DMS114 treated with DMSO at 0.1 percent for 48 hours (cell line): ENCODE measurements at regions not wholly inside any gene's neighbourhood (a gene's known extent, or its start where the extent isn't known, plus 50 kb on each side); places are given as distances from the start of the nearest gene placed in this dataset.

ENCODE experiments used
- DNase-seq: peaks from one replicate; lab custom pipeline; 2025; ENCODE audit not compliant: unreplicated experiment; lab: John Stamatoyannopoulos, UW

DNA sequence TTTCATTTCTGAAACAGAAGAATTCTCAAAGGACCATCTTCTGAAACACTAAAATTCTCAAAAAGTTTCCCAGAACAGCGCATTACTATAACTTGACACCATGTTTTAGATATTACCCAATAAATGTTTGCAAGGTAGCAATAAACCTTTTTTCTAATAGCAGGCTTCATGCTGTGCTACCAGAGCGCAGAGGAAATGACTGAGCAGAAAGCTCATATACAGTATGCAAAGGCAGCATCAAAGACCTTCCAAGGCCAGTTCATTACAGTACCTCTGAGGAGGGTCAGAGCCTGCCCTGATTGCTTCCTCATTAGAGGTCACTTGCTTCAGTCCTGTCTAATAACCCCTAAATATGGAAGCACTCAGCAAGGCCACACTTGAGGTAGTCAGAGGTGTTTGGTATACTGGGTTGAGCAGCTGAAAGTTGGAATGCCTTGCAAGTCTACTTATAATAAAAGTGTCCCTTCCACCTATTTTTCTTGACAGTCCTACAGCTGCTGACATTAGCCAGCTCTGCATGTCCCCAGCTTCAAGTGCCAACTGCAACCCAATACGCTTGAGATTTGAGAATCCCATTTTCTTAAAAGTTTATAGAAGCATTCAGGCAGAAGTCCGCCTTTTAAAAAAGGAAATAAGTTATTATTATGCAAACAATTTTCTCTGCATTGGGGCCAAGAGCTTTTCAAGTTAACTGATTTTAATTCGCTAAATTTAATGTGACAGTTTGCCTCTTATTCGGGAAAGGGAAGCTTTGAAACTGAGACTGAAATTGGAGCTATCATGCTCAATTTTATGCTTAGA, 207.2 kb downstream of the ZC3H11B start:
- no peak for DNase-seq

DNA sequence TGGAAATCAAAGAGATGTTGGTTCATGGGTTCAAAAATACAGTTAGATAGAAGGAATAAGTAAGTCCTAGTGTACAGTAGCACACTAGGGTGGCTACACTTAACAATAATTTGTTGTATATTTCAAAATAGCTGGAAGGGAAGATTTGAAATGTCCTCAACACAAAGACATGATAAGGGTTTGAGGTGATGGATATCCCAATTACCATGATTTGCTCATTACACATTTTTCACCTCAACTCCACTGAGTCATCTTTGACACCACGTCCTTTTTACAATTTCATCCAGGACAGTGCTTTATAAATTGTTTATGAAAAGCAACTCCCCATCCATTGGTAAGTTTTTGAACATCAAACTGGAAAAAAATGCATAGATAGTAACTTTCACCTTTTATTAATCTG, 208.3 kb downstream of the ZC3H11B start:
- no peak for DNase-seq

DNA sequence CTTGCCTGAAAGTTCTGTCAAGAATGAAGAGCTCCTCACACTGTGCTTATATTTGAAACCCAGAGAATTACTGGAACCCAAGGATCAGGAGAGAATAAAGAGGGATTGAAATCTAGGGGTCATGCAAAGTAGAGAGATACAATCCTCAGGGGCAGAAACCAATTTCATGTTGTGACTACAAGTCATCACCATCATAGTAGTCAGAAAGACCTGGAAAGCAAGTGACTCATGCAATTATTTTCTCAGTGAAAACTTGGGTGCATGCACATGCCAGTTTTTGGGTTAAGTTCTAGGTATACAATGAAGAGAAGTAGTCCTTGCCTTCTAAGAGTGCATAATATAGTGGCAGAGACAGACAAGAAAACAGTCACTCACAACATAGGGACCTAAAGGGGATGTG, 210.0 kb downstream of the ZC3H11B start:
- no peak for DNase-seq

DNA sequence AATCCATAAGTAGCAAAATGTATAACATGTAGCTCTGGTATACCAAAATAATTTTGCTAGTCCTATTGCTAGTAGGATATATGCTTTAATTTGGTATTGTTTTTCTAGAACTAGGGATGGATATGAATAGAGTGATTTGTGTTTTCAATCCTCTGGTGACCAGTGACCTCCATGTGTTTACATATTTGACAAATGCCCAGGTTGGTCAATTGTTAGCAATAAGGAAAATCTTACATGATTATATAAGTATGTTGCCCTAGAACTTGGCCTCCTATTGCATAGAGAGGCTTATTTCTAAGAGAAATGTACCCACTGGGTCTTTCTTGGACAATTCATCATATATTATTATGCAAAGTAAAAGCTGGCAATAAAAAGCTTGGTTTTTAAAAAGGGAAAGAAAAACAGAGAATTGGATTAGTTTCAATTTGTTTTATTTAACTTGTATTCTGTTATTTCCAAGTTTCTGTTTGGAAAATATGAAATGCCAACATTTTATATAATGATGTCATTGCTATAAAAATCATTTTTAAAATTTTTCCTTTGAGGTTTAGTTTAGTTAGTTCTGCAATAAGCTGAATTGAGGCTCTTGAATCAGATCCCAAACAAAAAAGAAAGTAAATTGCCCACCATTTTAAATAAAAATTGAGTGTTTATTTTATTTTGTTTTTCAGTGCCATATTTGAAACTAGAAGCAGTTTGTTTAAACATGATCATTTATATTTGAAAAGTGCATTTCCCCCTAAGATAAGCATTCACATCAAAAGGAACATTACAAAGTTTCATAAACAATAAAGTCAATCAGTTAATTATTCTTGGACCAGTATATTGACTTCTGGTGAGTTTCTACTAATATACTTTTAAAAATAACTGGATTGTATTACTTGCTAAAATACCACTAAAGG, 210.9 kb downstream of the ZC3H11B start:
- no peak for DNase-seq

DNA sequence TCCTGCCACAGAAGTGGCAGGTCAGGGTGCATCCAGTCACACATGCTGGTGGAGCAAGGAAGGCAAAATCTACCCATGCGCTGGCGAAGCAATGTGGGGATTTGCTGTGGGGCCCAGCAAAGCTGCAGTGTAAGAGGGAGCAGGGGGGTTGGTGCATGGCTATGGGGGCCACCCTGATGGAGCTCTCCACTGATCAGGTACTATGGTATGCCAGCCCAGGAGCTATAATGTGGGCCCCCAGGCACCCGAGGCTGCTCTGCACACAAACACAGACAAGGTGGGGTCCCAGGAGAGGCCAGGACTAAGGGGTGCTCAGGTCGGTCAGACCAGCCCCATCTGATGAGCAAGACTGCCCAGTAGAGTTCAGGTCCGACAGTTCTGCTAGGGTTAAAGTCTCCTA, 213.5 kb downstream of the ZC3H11B start:
- DNase-seq, result no peak

DNA sequence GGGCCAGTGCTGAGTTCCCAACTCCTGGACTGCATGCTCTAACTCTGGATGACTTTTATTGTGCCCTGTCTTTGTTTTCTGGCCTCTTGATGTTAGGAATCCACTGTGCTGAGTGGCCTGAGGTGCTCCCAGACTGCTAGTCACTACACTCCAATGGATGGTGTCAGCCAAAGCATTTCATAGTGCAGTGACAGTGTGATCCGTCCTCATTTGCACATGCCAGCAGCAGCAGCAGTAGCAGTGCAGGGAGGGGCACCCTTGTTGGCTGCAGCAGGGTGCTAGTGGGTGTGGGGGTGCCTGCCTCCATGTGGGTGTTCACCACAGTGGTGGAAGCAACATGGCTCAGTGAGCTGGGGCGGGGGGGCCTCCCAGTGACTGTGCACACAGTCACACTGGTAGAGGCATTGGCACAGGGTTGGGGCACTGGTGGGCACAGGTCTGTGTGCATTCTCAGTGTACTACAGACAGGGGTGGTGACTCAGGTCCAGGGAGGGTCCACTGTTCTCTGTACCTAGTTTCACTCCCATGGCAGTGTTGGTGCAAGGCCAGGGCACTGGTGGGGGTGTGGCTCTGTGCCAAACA, 214.0 kb downstream of the ZC3H11B start:
- DNase-seq, result no peak

DNA sequence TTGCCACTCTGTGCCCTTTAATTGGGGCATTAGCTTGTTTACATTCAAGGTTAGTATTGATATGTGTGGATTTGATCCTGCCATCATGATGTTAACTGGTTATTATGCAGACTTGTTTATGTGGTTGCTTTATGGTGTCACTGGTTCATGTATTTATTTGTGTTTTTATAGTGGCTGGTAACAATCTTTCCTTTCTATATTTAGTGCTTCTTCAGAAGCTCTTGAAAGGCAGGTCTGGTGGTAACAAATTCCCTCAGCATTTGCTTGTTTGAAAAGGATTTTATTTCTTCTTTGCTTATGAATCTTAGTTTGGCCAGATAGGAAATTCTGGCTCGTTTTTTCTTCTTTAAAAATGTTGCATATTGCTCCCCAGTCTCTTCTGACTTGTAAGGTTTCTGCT, 215.4 kb downstream of the ZC3H11B start:
- DNase-seq, result no peak

DNA sequence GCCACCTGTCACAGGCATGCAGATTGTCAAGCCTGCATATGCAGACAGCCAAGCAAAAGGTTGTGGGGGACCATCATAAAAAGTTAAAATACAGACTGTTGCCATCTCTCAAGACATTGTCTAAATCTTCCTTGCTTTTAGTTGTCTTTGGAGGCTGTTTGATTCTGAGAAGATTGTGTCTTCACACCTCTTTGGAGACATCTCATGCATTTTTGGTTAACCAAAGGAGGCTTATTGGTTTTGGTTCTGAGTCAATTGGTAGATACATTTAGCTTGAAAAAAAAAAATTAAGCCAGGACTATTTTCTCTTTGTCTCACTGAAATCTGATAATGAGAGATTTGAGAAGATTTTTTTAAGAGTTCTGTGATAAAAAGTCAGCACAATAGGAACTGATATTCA, 217.6 kb downstream of the LYPLAL1 start:
- DNase-seq, result no peak

DNA sequence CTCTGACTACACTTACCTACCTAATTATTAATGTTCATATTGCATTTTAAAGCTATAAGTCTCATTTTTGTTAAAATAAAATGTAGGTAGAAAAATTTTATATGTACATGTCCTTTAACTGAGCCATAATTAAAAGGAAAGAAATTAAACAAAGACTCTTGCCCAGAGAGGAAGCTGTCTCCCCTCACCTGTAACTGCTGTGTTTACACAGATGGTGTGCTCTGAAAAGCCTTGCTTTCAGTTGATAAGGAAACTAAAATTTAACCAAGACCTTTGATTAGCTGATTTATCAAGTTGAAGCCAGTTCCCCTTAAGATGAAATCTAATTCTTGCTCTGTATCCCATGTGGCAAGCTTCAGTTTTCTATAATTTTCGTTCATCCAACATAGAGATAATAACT, 213.5 kb downstream of the LYPLAL1 start:
- DNase-seq, result no peak

DNA sequence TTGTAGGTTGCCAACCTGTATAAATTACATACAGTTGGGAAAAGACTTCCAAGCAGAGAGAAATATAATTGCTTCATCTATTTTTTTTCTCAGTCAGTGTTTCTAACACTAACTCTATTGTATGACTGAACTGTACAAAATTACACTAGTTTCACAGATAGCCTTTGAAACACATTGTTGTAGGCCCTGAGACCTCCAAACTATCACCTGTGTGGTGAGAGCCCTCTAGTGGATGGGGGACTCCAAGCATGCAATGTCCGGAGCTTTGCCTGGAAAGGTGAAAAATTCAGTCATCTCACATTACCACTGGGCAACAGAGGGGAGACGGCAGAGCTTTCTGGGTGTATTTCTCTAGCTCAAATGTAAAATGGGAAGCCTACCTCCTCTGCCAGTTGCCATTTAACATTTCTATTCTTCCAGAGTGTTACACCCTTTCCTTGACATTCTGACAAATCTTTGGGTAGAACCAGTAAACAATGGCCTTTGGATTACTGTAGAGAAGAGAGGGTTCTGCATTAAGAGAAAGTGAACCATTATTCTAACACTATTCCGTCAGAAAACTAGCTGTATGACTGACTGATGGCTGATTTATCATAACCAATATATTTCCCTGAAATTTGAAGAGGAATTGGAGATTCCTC, 212.2 kb downstream of the LYPLAL1 start:
- DNase-seq, result peak; percentile 4

DNA sequence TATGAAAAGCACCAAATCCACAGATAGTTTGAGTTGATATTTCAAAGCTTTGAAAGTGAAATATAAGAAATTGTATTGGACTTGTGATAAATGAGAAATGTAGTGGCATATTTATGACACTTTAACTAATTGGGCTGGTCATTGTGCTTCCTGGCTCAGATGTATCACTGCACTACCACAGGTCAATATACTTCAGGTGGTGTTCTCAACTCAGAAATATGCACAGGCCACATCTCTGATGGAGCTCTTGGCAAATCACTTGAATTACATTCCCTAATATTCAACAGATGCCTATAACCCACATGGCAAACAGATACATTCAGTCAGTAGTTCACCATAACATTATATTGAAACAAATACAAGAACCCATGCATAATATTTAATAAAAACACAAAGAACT, 209.6 kb downstream of the LYPLAL1 start:
- DNase-seq, result no peak

DNA sequence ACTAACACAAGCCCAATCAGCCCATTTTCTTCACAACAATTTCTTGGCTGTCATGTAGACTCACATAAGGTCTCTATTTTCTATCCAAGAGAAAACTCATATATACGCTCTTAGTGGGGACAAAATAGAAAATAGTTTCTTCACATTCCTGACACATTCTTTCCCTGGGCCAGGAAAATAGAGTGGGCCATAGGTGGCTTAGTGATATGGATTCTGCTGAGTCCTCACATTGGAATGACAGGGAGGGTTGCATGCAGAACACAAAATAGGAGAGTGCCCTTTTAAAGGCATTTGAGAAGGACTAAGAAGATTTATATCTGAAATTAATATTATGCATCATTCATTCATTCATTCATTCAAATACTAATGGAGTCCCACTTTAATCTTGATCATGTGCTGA, 207.7 kb downstream of the LYPLAL1 start:
- no peak for DNase-seq

DNA sequence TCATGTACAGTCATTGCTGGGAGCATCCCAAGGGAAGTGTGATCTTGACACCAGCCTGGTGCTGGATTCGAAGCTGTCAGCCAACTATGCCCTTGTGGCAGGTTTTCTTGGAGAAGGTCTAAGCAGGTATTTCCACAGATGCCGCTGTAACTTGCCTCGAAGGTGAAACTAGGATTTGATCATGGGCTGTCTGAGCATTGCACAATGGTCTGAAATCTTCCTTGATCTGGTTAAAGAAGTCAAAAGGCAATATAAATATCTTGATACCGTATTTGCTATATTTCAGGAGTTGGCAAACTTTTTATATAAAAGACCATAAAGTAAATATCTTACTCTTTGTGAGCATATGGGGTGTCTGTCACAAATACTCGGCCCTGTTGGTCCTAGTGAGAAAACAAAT, 206.8 kb downstream of the LYPLAL1 start:
- DNase-seq, result no peak

DNA sequence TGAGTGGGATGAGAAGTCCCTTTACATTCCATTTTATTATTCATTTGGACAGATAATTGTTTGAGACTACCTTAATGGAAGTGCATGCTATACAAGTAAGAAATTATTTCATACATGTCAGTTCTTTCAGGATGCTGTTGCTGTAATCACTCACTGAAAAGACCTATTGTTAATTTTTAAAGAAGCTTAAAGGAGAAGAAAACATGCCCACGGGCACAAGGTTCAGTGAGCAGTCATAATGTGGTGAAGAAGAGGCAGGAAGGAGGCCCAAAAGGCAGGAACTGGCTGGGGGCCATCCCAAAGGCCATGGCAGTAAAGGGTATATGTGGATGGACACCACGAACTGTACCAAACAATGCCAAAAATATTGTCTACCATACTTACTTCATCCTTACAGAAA, 206.0 kb downstream of the LYPLAL1 start:
- no peak for DNase-seq

DNA sequence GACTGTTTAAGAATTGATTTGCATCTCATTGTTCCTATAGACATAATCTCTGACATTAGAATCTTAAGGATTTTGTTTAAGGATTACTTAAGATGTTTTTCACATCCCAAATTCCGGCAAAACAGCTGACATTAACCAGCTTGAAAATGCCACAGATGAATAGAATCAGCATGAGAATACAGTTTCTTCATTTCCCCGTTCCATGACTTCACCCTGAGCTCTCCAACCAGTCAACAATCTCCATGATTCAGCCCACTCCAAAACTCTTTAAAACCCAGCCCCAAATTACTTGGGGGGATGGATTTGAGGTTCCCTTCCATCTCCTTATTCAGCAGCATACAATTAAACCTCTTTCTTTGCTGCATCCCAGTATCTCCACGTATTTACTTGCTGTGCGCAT, 201.0 kb downstream of the LYPLAL1 start:
- no peak for DNase-seq

DNA sequence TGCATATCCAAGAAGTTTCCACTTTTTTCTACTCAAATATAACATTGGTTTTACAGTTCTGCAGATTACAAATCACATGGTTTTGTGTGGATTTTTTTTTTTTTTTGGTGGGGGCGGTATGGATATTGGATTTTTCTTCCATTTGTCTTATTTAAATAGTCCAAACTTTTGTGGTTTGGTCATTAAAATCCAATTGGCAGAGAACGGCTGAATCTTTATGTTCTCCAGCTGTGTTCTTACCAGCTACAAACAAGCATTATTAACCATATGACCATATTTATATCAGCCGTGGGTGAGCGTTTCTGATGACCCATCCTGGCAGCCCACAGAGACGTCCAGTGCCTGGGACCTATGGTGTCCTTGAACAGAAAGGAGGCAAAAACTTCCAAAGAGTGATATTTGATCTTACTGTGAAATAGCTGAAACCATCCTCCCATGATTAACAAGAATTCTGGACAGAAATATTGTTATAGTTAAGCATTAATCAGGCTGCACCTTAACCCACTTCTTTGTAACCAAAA, 200.4 kb downstream of the LYPLAL1 start:
- no peak for DNase-seq

DNA sequence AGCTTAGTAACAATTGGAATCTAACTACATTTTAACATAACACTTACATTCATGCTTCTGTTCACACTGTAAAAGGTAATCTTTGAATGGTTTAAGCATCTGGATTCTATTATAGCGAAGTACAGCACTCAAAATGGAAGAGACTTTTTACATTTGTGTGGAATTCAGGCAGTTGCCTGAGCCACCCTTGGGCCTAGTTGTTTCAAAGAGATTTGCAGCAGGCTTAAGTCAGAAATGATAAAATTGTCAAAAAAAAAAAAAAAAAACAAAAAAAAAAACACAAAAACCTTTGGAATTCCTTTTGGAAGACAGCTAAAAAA, 199.9 kb downstream of the LYPLAL1 start:
- DNase-seq, result no peak

DNA sequence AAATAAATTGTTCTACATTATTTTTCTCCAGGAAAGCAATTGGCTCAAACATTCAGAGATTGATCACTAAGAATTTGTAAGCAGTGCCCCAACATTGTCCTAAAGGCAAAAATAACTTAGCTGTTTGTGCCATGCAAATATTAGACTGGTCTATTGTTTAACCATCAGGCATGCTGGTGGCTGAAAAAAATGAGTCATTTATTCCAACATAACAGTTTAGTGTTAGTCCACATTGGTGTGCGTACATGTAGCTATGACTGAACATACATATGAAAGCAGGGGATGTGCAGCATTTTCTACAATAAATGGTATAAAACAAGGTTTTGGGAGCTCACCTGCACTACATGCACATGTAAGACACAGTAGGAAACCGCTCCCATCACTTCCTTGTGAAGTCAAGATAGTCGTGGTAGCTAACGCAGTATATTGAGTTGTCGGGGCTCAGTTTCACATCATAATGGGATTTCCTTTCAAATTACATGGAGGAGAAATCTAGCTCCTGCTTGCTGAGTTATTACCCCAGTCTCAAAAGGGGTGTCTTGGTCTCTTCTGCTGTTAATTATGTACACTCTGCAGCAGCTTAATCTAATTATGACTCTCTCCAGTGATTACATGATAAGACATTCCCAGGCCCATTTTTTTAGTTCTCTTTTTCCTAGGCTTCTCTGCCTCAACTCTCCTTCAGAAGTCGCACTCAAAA, 199.4 kb downstream of the LYPLAL1 start:
- no peak for DNase-seq

DNA sequence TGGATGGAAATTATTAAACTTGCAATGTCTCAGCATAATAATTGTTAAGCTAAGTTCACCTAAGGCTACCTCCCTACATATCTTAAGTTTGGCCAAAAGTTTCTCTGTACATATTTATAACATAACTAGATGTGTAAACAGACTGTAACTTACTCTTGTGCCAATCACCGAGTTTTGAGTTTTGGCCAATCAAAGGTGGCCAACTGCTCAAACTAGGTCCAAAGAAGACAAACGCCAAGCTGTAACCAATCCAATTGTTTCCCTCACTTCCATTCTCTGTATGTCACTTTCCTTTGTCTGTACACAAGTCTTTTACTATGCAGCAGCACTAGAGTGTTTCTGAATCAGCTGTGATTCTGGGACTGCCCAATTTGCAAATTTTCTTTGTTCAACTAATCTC, 197.8 kb downstream of the LYPLAL1 start:
- no peak for DNase-seq

DNA sequence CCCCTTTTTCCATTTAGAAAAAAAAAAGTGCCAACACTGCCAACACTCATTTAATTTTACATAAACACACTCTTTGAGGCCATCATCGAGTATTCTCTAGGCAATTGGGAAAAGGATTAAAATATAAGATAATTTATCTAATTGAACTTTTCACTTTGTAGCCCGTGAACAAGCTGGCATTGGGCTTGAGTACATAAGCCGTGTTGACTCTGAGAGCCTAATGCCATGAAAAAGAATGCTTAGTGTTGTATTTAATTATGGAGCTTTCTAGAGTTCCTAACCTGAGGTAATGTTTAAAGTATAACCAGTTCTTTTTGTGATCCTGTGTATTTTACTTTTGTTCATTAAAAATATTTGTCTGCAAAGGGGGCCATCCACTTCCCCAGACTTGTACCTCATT, 193.8 kb downstream of the LYPLAL1 start:
- no peak for DNase-seq

DNA sequence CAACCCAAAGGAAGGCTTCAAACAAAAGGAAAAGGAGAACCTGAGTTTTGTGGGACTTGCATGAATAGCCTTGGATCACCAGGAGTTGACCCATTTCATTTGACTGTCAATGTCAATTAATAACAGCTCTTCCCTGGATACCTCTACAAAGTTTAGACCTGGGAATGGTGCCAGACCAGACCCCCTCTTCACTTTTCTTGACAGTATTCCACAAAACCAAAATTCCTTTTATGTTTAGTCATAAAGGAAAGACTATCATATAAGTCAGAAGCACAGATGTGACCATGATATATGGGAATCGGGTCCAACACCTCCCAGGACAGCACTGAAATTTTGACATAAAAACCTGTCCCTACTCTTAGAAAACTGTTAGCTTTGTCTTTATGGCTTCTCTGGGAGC, 191.8 kb downstream of the LYPLAL1 start:
- no peak for DNase-seq
